ENCODE measurements at regions not wholly inside any gene's neighbourhood (a gene's known extent, or its start where the extent isn't known, plus 50 kb on each side); places are given as distances from the start of the nearest gene placed in this dataset.

DNA sequence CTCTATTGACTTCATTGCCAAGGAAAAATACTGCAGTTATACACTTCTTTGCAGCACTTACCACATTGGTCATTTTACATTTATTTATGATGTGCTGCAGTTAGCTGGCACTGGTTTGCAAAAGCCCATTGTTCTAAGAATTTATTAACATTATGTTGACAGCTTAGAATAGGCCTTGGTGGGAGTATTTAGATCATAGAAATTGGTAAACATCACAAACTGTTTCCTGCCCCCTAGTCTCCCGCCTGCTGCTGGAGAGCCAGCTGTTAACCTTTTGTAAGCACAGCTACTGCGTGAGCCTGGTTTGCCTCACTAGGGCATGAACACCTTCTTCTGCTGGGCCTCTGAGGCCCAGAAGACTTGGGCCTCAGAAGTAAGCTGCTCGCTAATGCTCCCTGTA is 651.4 kb upstream of the GOT2 start:
- Histone ChIP-seq H3K9me3 (no peaks in the 10 kb centered on the region), H3K4me1 (no peaks in the 10 kb centered on the region), H3K27ac (peak overlapping the region in 1 of 2 experiments; percentile 42; a peak in 1 of 6 replicates), H3K4me3 (no peak overlapping the region), H3K4me2 (no peak overlapping the region)
- TF ChIP-seq CHD4 (IDR thresholded peaks at IDR 0.05; ENCODE audit: borderline replicate concordance) (no peak), HOXA7 (CRISPR knock-in tag; IDR thresholded peaks at IDR 0.05) (no peak), ZC3H11A (IDR thresholded peaks at IDR 0.05) (no peak), POLR2AphosphoS2 (conservative IDR thresholded peaks at IDR 0.05; ENCODE audit: low read length) (no peak)
- WGBS (ENCODE audit: missing lambda C conversion rate): 76% methylated on average over 3 of the region's 3 CpGs
- DNase-seq (ENCODE audit: low read depth in 1 of 2, low spot score in 1 of 2): no peak
- POLR2A ChIA-PET: no interaction called here
- FAIRE-seq: no peak
- CTCF ChIA-PET: interaction anchor here (0.8 kb wide), 1 partner anchor 12 kb away, joined by 3 read pairs; no protein-coding TSS in a partner anchor
- no peak for ATAC-seq

DNA sequence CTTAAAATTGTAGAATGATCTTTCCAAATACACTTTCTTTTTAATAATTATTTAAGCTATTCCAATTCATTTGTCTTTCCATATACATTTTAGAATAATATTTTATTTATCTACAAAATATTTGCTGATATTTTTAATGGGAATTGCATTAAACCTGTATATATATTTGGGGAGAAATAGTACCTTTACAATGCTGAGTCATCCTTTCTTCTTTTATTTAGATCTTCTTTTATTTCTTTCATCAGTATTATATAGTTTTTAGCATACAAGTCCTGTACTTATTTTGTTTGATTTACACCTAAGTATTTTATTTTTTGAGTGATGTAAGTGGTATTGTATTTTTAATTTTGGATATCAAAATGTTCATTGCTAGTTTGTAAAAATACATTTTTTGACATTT is 639.5 kb upstream of the GOT2 start:
- H3K4me1 ChIP-seq: peaks cover 9% of the 10 kb centered on the region; the same call in 2 of the 3 replicates
- no peak for FAIRE-seq
- H3K27ac ChIP-seq: no peak overlapping the region
- no peak for ATAC-seq
- no peak for TF ChIP-seq CHD2 (IDR thresholded peaks at IDR 0.05; ENCODE audit: low read length, partially characterized antibody)
- TF ChIP-seq MAFK (IDR thresholded peaks at IDR 0.05; ENCODE audit: partially characterized antibody): peak; percentile 68
- no peak for TF ChIP-seq CEBPB (IDR thresholded peaks at IDR 0.05)
- no peak overlapping the region for H3K4me2 ChIP-seq
- POLR2A ChIA-PET: interaction anchor here (0.9 kb wide), 1 partner anchor 26 kb away, joined by 8 read pairs; no protein-coding TSS in a partner anchor
- no peaks in the 10 kb centered on the region for H3K9me3 ChIP-seq
- no peak for DNase-seq (ENCODE audit: low read depth in 1 of 2, low spot score in 1 of 2)
- H3K4me3 ChIP-seq: no peak overlapping the region
- CTCF ChIA-PET: interaction anchor here (0.7 kb wide), 1 partner anchor 12 kb away, joined by 3 read pairs; no protein-coding TSS in a partner anchor

DNA sequence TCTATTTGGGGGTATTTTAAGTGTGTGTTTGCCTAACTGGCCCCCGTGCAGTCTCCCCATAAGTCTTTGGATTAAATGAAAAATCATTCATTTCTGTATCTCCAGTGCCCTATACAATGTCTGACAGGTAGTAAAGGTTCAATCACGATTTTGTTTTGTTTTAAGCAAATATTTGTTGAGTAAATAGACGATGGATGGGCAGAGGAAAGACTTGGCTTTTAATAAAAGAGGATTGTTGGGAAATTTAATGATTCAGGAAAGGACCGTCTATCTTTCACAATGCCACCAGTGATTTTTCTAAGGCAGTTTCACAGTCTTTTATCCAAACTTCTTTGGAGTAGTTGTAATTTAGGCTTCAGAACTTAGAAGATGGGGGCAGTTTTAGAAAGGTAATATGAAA is 636.6 kb upstream of the GOT2 start:
- CTCF ChIA-PET: no interaction called here
- FAIRE-seq: no peak
- peak; percentile 23 to 42; a peak in 1 of 4 replicates for TF ChIP-seq CEBPB (IDR thresholded peaks at IDR 0.05)
- no peak for TF ChIP-seq RAD21 (conservative IDR thresholded peaks at IDR 0.05 in 1 of 2, IDR thresholded peaks at IDR 0.05 in 1 of 2)
- no peak for TF ChIP-seq CBX2 (IDR thresholded peaks at IDR 0.05; ENCODE audit: borderline replicate concordance, low read depth)
- TF ChIP-seq, protein P1, sequence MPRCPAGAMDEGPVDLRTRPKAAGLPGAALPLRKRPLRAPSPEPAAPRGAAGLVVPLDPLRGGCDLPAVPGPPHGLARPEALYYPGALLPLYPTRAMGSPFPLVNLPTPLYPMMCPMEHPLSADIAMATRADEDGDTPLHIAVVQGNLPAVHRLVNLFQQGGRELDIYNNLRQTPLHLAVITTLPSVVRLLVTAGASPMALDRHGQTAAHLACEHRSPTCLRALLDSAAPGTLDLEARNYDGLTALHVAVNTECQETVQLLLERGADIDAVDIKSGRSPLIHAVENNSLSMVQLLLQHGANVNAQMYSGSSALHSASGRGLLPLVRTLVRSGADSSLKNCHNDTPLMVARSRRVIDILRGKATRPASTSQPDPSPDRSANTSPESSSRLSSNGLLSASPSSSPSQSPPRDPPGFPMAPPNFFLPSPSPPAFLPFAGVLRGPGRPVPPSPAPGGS (IDR thresholded peaks at IDR 0.05): no peak
- TF ChIP-seq HOXB13 (CRISPR knock-in tag; IDR thresholded peaks at IDR 0.05; ENCODE audit: low read depth): no peak
- TF ChIP-seq EP300 (IDR thresholded peaks at IDR 0.05): no peak; a peak in 1 of 5 replicates
- no peak for TF ChIP-seq RCOR1 (IDR thresholded peaks at IDR 0.05; ENCODE audit: low read depth, low read length)
- POLR2A ChIA-PET: no interaction called here
- H3K4me1 ChIP-seq: peaks cover 16% of the 10 kb centered on the region; the same call in 2 of the 3 replicates
- H3K4me3 ChIP-seq: no peak overlapping the region
- 11% methylated on average over 4 of the region's 4 CpGs for WGBS (ENCODE audit: missing lambda C conversion rate)
- peak overlapping the region; percentile 28 for H3K4me2 ChIP-seq
- no peak overlapping the region for H3K27ac ChIP-seq
- ATAC-seq: no peak
- H3K9me3 ChIP-seq: no peaks in the 10 kb centered on the region
- DNase-seq (ENCODE audit: low read depth in 1 of 2, low spot score in 1 of 2): no peak

DNA sequence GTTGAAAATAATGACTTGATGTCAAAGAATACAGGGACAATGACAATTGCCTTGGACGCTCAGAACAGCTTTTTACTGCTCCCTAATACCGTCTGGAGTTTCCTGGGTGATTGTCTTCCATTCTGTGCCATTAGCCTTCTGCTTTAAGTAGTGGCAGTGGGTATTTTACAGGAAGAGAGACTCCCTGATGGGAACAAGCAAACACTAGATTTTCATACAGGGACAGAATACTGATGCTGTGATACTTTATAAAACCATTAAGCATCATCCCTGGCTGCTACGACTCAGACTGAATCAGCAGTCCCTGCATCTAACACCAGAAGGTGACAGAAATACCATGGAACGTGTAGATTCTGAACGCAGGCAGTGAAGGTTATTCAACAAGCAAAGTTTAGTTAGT is 635.4 kb upstream of the GOT2 start:
- ChIA-PET POLR2A (no interaction called here), CTCF (interaction anchor here (0.6 to 0.7 kb wide), 2 partner anchors 13 to 155 kb away, joined by 3 to 5 read pairs; no protein-coding TSS in a partner anchor)
- TF ChIP-seq EHF (CRISPR knock-in tag; IDR thresholded peaks at IDR 0.05) (no peak), MAZ (IDR thresholded peaks at IDR 0.05; ENCODE audit: borderline replicate concordance, low read depth, low read length) (no peak), ESRRA (IDR thresholded peaks at IDR 0.05; ENCODE audit: borderline replicate concordance, low read length) (no peak), RAD21 (conservative IDR thresholded peaks at IDR 0.05 in 1 of 2, IDR thresholded peaks at IDR 0.05 in 1 of 2) (no peak)
- no peak overlapping the region for H3K4me2 ChIP-seq
- ATAC-seq (no peak), DNase-seq (ENCODE audit: low read depth in 1 of 2, low spot score in 1 of 2) (no peak), FAIRE-seq (no peak)
- H3K4me3 ChIP-seq: no peak overlapping the region
- peaks cover 16% of the 10 kb centered on the region; the same call in 2 of the 3 replicates for H3K4me1 ChIP-seq
- H3K27ac ChIP-seq: peak overlapping the region in 1 of 2 experiments; percentile 49; a peak in 1 of 6 replicates
- H3K9me3 ChIP-seq: no peaks in the 10 kb centered on the region
- 68% methylated on average over 5 of the region's 5 CpGs for WGBS (ENCODE audit: missing lambda C conversion rate)

DNA sequence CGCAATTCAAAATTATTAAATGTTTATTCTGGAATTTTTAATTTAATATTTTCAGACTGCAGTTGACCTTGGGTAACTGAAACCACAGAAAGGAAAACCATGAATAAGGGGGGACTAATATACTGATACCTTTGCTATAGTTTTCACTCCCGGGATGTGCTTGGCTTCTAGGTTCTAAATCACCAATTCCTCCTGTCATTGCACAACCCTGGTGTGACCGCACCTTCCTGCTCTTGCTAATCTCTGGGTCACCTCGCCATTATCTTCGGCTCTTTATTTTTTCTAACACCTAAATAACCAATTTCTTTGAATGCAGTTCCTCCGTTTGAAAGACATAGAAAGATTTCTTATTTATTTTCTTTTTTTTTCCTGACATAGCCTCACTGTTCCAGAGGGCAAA is 634.5 kb upstream of the GOT2 start:
- Histone ChIP-seq H3K4me2 (no peak overlapping the region), H3K4me1 (peaks cover 16% of the 10 kb centered on the region; the same call in 2 of the 3 replicates), H3K27ac (no peak overlapping the region), H3K4me3 (no peak overlapping the region), H3K9me3 (no peaks in the 10 kb centered on the region)
- DNase-seq (ENCODE audit: low read depth in 1 of 2, low spot score in 1 of 2): no peak
- TF ChIP-seq RNF2 (IDR thresholded peaks at IDR 0.05; ENCODE audit: borderline replicate concordance, low read depth): no peak
- TF ChIP-seq GATA3 (IDR thresholded peaks at IDR 0.05; ENCODE audit: borderline replicate concordance): no peak
- TF ChIP-seq, protein P2, sequence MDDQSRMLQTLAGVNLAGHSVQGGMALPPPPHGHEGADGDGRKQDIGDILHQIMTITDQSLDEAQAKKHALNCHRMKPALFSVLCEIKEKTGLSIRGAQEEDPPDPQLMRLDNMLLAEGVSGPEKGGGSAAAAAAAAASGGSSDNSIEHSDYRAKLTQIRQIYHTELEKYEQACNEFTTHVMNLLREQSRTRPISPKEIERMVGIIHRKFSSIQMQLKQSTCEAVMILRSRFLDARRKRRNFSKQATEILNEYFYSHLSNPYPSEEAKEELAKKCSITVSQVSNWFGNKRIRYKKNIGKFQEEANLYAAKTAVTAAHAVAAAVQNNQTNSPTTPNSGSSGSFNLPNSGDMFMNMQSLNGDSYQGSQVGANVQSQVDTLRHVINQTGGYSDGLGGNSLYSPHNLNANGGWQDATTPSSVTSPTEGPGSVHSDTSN (IDR thresholded peaks at IDR 0.05): no peak
- no peak for TF ChIP-seq SMC3 (IDR thresholded peaks at IDR 0.05)
- no peak for FAIRE-seq
- 84% methylated on average over 6 of the region's 6 CpGs for WGBS (ENCODE audit: missing lambda C conversion rate)
- no peak for ATAC-seq
- ChIA-PET POLR2A (no interaction called here), CTCF (no interaction called here)
